GM19238 (cell line): ENCODE measurements at regions not wholly inside any gene's neighbourhood (a gene's known extent, or its start where the extent isn't known, plus 50 kb on each side); places are given as distances from the start of the nearest gene placed in this dataset.

Experiments used
- DNase-seq: peaks from one replicate; pipeline ENCODE4 v3.0.0; 2011; ENCODE audit warnings: low spot score; ENCODE audit not compliant: insufficient read length

DNA sequence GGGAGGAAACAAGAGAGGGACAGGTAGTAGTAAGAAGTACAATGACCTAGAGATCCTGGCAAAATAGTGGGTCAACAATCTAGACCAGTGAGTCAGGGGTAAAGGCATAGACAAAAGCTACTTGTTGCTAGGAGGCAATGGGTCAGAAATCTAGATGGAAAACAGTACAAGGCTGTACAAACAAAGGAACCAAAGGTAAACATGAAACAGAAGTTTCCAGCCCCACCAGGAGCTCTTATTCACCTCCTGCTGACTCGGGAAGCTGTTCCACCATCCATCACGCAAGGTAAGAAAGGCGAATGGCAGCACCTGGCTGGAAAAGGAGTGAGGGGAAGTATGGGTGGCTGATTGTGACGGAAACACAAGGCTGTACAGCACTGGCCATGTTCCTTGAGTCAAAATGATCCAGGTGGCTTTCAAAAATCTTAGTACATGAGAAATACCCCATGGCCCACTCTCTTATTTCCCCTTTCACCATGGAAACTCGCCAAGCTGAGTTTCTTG, 70.5 kb upstream of the RAI14 start:
- DNase-seq = no peak

DNA sequence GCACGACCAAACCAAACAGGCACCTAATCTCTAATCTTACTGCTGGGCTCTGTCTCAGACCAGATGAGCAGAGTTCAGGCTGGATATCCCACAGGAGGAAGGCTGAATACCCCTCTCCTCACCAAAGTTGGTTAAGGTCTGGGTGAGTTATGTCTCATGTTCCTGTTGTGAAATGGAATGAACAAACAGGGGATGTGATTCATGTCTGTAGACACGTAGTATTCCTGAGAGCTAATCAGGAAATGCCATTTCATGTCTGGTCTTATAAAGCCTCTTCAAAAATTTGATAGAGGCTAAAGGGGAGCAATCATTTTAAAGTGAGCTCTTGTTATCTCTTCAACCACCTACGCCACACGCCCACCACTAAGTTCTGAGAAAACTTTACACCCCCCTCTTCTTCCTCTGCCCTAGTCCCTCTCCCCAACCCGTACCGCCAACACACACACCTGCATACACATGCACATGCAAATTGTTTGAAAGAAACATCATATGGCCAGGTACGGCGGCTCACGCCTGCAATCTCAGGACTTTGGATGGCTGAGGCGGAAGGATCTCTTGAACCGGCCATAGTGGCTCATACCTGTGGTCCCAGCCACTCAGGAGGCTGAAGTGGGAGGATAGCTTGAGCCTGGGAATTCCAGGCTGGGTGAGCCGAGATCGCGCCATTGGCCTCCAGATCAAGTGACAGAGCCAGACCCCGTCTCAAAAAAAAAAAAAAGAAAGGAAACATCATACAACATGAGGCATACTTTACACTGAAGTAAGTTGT, 69.8 kb upstream of the RAI14 start:
- no peak for DNase-seq

DNA sequence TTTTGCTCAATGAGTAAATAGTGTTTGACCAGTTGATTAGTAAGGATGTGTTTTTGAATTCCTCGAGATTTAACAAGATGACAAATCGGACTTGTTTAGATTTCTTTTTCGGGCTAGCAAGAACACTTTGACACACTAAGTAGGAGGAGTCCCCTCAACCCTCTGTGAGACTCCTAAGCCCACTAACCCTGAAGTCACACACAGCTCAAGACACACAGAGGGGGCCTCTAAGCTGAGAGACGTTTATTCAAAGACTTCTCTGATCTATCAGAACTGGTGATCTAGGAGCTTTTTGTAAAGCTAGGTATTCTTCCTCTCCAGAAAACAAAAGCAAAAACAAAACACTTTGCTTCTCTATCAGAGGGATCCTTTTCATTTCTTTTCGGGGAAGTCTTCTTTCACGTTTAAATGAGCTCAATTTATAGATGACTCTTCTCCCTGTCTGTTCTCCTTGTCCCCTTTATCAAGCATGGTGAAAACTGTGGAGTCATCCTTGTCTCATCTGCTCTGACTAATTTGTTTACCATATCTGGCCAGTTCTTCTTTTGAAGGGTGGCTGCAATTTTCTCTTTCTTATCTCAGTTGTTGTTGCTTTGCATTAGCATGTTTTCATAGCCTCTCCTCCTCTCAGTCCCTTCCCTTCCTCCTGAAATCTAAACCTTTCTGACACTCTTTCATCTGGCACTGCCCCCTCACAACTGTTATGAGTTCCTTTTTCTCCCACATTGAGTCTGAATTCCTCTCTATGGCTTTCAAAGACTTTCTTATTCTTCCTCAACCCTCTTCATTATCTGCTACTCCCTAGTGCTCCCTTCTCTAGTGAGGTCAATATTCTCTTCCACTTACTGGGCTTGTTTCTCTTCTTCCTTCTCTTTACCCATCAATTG, 68.5 kb upstream of the RAI14 start:
- no peak for DNase-seq

DNA sequence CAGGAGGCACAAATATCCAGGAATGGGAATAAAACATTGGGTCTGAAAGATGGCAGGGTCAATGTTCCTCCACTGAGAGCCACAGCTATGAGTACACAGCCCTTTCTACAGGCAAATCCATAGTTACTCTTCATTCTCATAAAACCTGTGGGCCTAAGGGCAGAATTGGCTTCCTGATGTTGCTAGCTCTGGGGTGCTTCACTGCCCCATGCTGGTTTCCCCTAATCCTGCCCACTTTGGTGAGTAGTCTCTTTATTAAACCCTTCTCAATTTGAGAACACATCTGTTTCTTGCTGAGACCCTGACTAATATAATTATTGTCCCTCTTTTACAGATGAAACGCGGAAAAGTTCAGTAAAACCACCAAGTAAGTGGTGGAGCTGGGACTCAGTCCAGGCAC, 66.3 kb upstream of the RAI14 start:
- no peak for DNase-seq

DNA sequence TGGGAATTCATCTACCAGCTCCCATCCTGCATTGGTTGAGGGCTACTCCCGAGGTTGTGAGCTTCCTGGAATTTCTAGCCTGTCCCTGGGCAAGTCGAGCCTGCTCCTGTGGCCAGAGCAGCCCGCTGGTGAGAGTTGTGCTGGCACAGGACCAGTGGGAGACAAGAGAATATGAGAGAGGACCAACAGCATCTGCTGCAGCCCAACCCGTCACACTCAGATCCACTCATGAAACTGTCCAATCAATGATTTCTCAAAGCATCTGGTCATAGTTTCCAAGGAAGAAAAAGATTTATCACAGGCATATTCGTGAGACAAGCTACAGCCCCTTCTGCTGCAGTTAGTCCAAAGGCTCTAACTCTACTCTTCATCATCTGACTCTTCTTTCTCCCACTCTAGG, 64.4 kb upstream of the RAI14 start:
- no peak for DNase-seq

DNA sequence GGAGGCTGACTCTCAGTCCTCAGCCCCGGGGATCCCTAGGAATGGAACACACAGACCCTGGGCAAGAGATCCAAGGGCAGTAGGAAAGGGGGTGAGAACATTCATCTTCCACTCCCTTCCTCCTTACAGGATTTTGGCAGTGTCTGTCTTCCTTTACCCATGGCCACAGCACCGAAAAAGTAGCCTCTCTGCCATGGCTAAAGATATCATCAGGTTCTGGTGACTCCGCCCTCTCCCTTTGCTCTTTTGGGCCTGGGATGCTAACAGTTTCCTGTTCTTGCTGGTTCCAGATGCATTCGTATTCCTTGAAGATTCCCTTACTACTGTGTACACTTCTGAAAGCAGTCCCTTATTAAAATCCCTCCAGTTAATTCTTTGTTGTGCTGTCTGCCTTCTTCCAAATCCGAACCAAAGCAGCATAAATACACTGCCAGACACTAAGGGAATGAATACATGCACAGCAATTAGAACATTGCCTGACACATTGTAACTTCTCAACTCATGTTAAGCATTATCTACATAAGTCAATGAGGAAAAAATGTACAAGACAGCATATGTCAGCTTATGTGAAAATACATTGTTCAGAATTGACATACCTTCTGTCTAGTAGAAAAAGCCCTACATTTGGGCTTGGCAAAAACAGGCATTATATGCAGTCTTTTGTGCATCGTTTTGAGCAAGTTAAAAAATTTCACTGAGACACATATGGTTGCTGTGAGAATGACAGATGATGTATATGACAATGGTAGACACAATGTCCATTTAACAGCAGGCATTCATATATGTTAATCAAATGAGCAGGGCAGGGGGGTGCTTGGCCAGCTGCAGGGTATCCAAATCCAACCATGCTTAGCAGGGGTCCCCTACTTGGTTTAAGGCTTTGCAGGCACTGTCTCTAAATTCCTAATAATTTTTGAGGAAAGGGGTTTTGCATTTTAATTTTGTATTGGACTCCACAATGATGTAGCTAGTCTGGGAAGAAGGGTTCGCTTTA, 58.8 kb upstream of the RAI14 start:
- no peak for DNase-seq

DNA sequence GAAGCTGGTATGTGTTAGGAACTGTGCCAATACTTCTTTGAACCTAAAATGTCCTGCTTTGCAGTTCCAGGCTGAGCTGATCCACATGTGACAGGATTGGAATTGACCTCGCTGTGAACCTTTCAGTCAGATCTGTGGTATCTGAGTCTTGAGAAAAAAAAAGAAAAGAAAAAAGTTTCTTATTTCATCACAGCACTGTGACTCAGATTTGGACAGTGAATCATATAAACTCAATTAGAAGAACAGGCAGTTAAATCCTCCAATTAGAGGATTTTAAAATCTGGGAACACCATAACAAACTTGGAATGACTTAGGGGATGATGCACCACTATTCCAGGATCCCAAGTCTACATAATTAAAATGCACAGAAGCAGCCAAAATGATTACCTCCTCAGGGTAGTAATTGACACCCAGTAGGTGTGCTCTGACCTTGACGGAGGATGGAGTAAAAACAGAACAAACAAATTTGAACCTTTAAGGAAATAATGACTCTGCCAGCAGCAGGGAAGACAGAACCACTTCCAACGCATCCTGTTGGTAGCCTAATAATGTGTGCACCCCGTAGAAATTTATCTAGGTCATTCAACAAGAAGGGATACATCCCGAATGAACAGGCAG, 57.8 kb upstream of the RAI14 start:
- no peak for DNase-seq

DNA sequence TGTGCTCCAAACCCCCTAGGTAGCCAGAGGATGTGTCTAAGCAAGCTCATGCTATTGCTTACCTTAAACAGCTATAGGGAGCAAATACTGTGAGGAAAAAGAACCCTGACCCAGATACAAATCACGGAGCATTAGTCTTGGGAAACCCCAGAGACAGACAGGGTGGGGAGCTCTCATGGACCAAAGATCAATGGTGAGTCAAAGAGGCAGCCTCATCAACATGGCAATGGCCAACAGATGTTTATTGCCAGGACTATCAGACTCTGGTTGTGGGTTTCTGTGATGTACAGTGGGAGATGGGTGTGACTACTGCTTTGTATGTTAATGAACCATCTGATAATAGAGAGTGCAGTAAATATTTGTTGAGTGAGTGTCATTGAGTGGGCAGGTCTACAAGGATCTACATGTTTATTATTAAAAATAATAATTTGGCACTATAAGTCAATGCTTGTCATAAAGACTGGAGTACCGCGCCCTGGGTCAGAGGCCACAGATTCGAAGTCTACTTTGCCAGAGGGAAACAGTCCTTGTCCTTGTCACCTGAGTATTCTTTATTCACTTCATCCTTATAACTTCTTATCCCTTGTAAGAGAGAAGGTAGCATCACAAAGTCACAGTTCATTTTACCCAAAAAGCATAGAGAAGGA, 56.5 kb upstream of the RAI14 start:
- DNase-seq = no peak

DNA sequence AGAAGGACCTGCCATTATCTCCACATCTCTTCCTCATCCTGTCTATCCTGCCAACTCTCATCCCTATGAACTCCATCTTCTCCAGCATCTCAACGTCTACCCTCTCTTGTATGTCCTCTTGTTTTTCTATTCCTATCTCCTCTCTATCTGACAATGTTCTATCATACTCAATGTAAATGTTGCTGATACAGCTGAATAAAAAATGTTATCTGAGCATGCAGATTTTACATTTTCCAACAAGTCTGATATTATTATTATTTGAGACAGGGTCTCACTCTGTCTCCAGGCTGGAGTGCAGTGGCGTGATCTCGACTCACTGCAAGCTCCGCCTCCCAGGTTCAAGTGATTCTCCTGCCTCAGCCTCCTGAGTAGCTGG, 56.0 kb upstream of the RAI14 start:
- no peak for DNase-seq

DNA sequence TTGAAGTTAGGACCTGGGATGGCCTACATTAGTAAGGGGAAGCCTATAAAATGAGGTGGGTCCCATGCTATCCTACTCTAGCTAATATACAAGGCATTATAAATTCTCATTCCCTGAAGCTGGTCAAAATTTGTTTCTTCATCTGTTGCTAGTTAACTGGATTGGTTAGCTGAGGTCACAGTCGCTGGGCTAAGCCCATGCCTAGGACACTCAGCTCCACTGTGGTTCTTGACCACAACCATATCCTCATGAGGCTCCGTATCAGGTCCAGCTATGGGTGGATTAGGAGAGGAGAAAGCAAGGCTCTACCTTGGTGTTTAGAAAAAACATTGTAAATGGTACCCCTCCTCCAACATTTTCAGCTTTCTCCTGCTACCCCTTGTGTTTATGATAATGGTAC, 52.8 kb upstream of the RAI14 start:
- no peak for DNase-seq

DNA sequence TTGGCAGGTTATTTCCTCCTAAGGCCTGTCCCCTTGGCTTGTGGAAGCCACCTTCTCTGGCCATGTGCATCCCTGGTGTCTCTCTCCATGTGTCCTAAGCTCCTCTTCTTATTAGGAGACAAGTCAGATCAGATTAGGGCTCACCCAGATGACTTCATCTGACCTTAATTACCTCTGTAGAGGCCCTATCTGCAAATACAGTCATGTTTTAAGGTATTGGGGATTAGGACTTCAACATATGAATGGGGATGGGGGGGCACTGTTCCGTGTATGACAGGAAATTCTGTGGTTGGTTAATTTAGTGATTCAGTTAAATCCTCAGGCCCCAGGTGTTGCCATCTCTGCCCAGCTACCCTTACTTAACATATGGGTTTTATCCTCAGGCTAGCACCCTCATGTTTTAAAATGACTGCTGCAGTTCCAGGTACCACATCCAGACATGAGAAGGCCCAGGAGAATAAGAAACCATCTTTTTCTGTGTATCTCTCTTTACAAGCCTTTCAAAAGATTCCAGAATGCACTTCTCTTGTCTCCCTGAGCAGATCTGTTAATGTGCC, 51.9 kb upstream of the RAI14 start:
- DNase-seq = no peak

DNA sequence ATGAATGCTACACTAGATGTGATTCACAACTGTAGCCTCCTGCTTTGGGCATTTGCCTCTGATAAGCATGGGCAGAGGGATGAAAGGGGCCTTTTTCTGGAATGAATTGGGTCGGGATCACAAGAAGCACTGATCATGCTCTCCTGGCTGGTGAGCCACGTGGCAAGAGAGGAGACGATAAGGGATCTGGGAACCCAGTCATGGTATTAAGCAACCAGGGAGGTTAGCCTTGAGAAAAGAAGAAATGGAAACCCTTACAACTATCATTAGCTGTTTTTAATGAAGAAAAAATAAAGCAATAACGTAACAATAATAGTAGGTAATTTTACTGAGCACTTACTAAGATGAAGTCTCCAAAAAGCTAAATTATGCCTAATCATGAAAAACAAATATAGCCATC, 50.0 kb upstream of the RAI14 start:
- DNase-seq = no peak
